Epithelial cell of proximal tubule (primary cell): ENCODE measurements at regions not wholly inside any gene's neighbourhood (a gene's known extent, or its start where the extent isn't known, plus 50 kb on each side); places are given as distances from the start of the nearest gene placed in this dataset.
"Not testable (repeated sequence)": the region's sequence is repeated elsewhere in the genome, so short reads cannot be mapped to it uniquely, and the experiment has no call there.

Experiments used
- DNase-seq: peaks from one replicate; pipeline ENCODE4 v3.0.0-alpha.2; 2011; ENCODE audit warnings: low read depth
- H3K4me3 ChIP-seq: 2 replicates; pipeline ENCODE4 v1.5.1; 2011; ENCODE audit warnings: low read depth, mild to moderate bottlenecking, low read length
- CTCF ChIP-seq: conservative IDR thresholded peaks from 2 replicates; pipeline ENCODE4 v1.5.1; 2012; ENCODE audit warnings: low read depth, mild to moderate bottlenecking, low read length

DNA sequence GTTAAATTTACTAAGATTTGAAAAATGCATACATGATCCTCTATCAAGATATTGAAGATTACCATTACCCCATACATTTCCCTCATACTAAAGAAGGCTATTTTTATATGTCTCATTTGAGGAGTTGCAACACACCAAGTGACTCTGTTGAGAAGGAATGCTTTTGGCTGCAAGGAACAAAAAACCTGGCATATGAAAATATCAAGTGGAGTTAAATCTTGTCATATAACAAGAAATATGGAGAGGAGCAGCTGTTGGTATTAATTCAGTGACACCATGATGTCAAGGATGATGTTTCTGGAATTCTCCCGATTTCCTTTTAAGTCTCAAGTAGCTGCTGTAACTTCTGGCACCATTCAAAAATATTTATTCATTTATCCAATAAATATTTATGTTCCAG is 193.8 kb downstream of the CSNK1G3 start:
- TF ChIP-seq CTCF, result no peak
- no peak for DNase-seq
- H3K4me3 ChIP-seq, result no peak overlapping the region

GRCh38 chr5:123701511-123702200 is 189.7 kb downstream of the CSNK1G3 start:
- TF ChIP-seq CTCF, result no peak
- no peak overlapping the region for H3K4me3 ChIP-seq
- DNase-seq, result no peak

DNA sequence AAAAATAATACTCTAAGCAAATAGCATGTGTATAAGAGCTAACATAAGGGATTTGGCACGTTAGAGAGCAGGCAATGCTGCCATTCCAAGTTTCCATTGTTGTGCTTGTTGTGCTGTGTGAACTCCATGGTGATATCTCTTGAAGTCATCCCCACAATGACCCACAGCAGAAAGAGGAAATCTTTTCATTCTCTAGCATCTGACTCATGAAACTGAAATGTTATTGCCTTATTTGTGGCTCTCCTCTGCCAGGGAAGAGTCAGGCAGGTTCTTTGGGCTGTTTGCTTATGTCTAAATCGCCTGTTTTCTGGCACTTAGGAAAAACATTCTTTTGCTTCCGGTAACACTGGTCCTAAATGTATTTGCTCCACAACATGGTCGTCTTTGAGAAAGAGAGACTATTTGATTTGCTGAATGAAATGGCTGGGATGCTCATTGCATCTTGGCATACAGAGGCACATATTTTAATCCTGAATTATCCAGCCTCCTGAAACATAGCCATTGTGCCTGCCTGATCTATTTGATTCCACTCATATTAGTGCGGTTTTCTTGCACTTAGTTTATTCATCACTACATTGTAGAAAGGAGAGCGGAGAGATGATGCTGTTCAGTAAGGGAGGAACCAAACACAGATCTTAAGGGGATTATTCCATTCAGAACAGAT is 188.8 kb downstream of the CSNK1G3 start:
- H3K4me3 ChIP-seq, result no peak overlapping the region

GRCh38 chr5:123699571-123699970 is 187.6 kb downstream of the CSNK1G3 start:
- no peak for DNase-seq
- H3K4me3 ChIP-seq, result no peak overlapping the region
- no peak for TF ChIP-seq CTCF

More for the DNA sequence above, 188.8 kb downstream of the CSNK1G3 start:
- TF ChIP-seq CTCF, result no peak
- peak; percentile 97 for DNase-seq

GRCh38 chr5:123698937-123699336 is 187.0 kb downstream of the CSNK1G3 start:
- not testable (repeated sequence) for H3K4me3 ChIP-seq, DNase-seq

GRCh38 chr5:123696921-123697341 is 185.0 kb downstream of the CSNK1G3 start:
- H3K4me3 ChIP-seq, result no peak overlapping the region
- TF ChIP-seq CTCF, result no peak
- DNase-seq, result no peak

DNA sequence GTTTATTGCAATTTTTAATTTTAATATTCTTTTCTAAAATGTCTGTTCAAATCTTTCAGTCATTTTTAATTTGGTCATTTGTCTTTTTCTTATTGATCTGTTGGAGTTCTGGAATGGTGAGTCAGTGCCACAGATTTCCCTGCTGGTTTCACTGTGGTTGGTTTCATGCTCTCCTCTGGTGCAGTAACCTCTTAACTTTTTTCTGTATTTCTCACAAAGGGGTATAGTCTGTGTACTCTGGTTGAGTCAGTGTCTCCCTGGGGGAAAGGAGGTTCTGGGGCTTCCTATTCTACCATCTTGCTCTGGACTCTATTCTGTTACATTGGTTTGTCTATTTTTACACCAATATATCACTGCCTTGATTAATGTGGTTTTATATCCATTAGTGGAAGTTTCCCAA is 178.8 kb downstream of the CSNK1G3 start:
- DNase-seq, result peak; percentile 59

More for the DNA sequence above, 178.8 kb downstream of the CSNK1G3 start:
- no peak for TF ChIP-seq CTCF
- H3K4me3 ChIP-seq, result no peak overlapping the region
